ENCODE measurements at regions not wholly inside any gene's neighbourhood (a gene's known extent, or its start where the extent isn't known, plus 50 kb on each side); places are given as distances from the start of the nearest gene placed in this dataset.

- TF ChIP-seq YY1 (IDR thresholded peaks at IDR 0.05; ENCODE audit: insufficient read depth, insufficient read length) (no peak), ZNF274 (IDR thresholded peaks at IDR 0.05; ENCODE audit: low read depth, low read length) (no peak), SUZ12 (IDR thresholded peaks at IDR 0.05; ENCODE audit: extremely low read depth, insufficient read depth, insufficient read length) (no peak)
Measured at GRCh38 chr10:65312876-65313275, 1613.0 kb upstream of the LRRTM3 start.

Measured in NT2/D1 (cell line).